Pons (tissue), 1 donor: ENCODE measurements at regions not wholly inside any gene's neighbourhood (a gene's known extent, or its start where the extent isn't known, plus 50 kb on each side); places are given as distances from the start of the nearest gene placed in this dataset.

Experiments
- DNase-seq: peaks from one replicate; pipeline ENCODE4 v3.0.0-alpha.2; 2016; ENCODE audit warnings: low spot score

GRCh38 chr1:106962591-106962990, 93.9 kb upstream of the PRMT6 start:
- DNase-seq = no peak

GRCh38 chr1:106964495-106964894, 92.0 kb upstream of the PRMT6 start:
- no peak for DNase-seq

GRCh38 chr1:106968644-106969043, 87.8 kb upstream of the PRMT6 start:
- DNase-seq = no peak

- no peak for DNase-seq
Observed at GRCh38 chr1:106969731-106970130, 86.7 kb upstream of the PRMT6 start.

GRCh38 chr1:106972074-106972473, 84.4 kb upstream of the PRMT6 start:
- DNase-seq = no peak

- no peak for DNase-seq
Observed at GRCh38 chr1:106975944-106976343, 80.5 kb upstream of the PRMT6 start.

- DNase-seq = no peak
Observed at GRCh38 chr1:106978477-106979322, 77.8 kb upstream of the PRMT6 start.

- DNase-seq = no peak
Observed at GRCh38 chr1:106979371-106979770, 77.1 kb upstream of the PRMT6 start.

GRCh38 chr1:106980121-106980520, 76.4 kb upstream of the PRMT6 start:
- DNase-seq = no peak

GRCh38 chr1:106984801-106985200, 71.7 kb upstream of the PRMT6 start:
- no peak for DNase-seq

- no peak for DNase-seq
Observed at GRCh38 chr1:106986603-106987002, 69.9 kb upstream of the PRMT6 start.

- no peak for DNase-seq
Observed at GRCh38 chr1:106995970-106996369, 60.5 kb upstream of the PRMT6 start.

GRCh38 chr1:106998431-106999002, 58.0 kb upstream of the PRMT6 start:
- no peak for DNase-seq

GRCh38 chr1:107000902-107001301, 55.6 kb upstream of the PRMT6 start:
- no peak for DNase-seq

GRCh38 chr1:107003972-107004371, 52.5 kb upstream of the PRMT6 start:
- no peak for DNase-seq

GRCh38 chr1:107004421-107004820, 52.1 kb upstream of the PRMT6 start:
- DNase-seq = no peak
